SK-N-SH (cell line): ENCODE measurements at regions not wholly inside any gene's neighbourhood (a gene's known extent, or its start where the extent isn't known, plus 50 kb on each side); places are given as distances from the start of the nearest gene placed in this dataset.

Experiments used
- CHD2 ChIP-seq: fragments of 150-350 bp; IDR thresholded peaks from 2 replicates; pipeline ENCODE4 v1.6.1; 2018; ENCODE audit warnings: low read length; ENCODE audit not compliant: partially characterized antibody
- ELF1 ChIP-seq: IDR thresholded peaks from 2 replicates; pipeline ENCODE4 v1.4.0; 2012
- EP300 ChIP-seq, 2 experiments: IDR thresholded peaks; 2 replicates each; pipeline versions ENCODE4 v1.4.0 to v1.6.1; 2012; ENCODE audit warnings: borderline replicate concordance in 1 of 2, low read depth in 1 of 2, low read length in 1 of 2
- FOXJ3 ChIP-seq: sonication (generic); formaldehyde crosslinking; IDR thresholded peaks from 2 replicates; pipeline ENCODE4 v1.5.1; 2020; ENCODE audit warnings: mild to moderate bottlenecking, missing genetic modification reagents
- MXI1 ChIP-seq: IDR thresholded peaks from 2 replicates; pipeline ENCODE4 v1.6.1; 2012; ENCODE audit warnings: mild to moderate bottlenecking, low read depth, low read length, improper control_type of control experiment
- NRF1 ChIP-seq: IDR thresholded peaks from 2 replicates; pipeline ENCODE4 v1.6.1; 2012; ENCODE audit warnings: low read depth, mild to moderate bottlenecking, low read length
- POLR2AphosphoS5 ChIP-seq: IDR thresholded peaks from 2 replicates; pipeline ENCODE4 v1.6.1; 2012; ENCODE audit warnings: low read depth, low read length
- RFX5 ChIP-seq: IDR thresholded peaks from 2 replicates; pipeline ENCODE4 v1.6.1; 2012; ENCODE audit warnings: mild to moderate bottlenecking, improper control_type of control experiment, low read length
- RXRA ChIP-seq: IDR thresholded peaks from 2 replicates; pipeline ENCODE4 v1.4.0; 2012; ENCODE audit warnings: low read depth, mild to moderate bottlenecking, borderline replicate concordance
- TAF1 ChIP-seq: IDR thresholded peaks from 2 replicates; pipeline ENCODE4 v1.6.1; 2012; ENCODE audit warnings: low read depth, mild to moderate bottlenecking, low read length, moderate library complexity, borderline replicate concordance
- TF ChIP-seq, protein P1 (sequence below): fragments of 200-600 bp; sonication (generic); IDR thresholded peaks from 2 replicates; pipeline ENCODE4 v1.6.1; 2017; ENCODE audit warnings: antibody characterized with exemption, mild to moderate bottlenecking, moderate library complexity
- TF ChIP-seq, protein P2 (sequence below): fragments of 150-350 bp; IDR thresholded peaks from 2 replicates; pipeline ENCODE4 v1.6.1; 2016; ENCODE audit warnings: mild to moderate bottlenecking, low read depth, low read length
- TF ChIP-seq, protein P3 (sequence below): IDR thresholded peaks from 2 replicates; pipeline ENCODE4 v1.4.0; 2012; ENCODE audit warnings: low read depth, borderline replicate concordance

DNA sequence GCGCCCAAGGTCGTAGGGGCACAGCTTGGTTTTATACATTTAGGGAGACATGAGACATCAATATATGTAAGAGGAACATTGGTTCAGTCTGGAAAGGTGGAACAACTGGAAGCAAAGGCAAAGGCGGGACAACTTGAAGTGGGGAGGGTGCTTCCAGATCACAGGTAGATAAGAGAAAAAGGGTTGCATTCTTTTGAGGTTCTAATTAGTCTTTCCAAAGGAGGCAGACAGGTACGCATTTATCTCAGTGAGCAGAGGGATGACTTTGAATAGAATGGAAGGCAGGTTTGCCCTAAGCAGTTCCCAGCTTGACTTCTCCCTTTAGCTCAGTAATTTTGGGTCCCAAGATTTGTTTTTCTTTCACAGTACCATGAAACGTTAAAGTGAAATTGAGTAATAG is 223.2 kb downstream of the FAM47A start:
- TF ChIP-seq TAF1 (no peak), POLR2AphosphoS5 (no peak), EP300 (IDR thresholded peaks at IDR 0.05; ENCODE audit: borderline replicate concordance in 1 of 2, low read depth in 1 of 2, low read length in 1 of 2) (no peak), MXI1 (no peak), RFX5 (no peak), CHD2 (no peak), ELF1 (no peak), RXRA (no peak), NRF1 (no peak), FOXJ3 (CRISPR knock-in tag) (no peak)
- TF ChIP-seq, protein P1, sequence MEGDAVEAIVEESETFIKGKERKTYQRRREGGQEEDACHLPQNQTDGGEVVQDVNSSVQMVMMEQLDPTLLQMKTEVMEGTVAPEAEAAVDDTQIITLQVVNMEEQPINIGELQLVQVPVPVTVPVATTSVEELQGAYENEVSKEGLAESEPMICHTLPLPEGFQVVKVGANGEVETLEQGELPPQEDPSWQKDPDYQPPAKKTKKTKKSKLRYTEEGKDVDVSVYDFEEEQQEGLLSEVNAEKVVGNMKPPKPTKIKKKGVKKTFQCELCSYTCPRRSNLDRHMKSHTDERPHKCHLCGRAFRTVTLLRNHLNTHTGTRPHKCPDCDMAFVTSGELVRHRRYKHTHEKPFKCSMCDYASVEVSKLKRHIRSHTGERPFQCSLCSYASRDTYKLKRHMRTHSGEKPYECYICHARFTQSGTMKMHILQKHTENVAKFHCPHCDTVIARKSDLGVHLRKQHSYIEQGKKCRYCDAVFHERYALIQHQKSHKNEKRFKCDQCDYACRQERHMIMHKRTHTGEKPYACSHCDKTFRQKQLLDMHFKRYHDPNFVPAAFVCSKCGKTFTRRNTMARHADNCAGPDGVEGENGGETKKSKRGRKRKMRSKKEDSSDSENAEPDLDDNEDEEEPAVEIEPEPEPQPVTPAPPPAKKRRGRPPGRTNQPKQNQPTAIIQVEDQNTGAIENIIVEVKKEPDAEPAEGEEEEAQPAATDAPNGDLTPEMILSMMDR: no peak
- TF ChIP-seq, protein P2, sequence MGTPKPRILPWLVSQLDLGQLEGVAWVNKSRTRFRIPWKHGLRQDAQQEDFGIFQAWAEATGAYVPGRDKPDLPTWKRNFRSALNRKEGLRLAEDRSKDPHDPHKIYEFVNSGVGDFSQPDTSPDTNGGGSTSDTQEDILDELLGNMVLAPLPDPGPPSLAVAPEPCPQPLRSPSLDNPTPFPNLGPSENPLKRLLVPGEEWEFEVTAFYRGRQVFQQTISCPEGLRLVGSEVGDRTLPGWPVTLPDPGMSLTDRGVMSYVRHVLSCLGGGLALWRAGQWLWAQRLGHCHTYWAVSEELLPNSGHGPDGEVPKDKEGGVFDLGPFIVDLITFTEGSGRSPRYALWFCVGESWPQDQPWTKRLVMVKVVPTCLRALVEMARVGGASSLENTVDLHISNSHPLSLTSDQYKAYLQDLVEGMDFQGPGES: no peak
- TF ChIP-seq, protein P3, sequence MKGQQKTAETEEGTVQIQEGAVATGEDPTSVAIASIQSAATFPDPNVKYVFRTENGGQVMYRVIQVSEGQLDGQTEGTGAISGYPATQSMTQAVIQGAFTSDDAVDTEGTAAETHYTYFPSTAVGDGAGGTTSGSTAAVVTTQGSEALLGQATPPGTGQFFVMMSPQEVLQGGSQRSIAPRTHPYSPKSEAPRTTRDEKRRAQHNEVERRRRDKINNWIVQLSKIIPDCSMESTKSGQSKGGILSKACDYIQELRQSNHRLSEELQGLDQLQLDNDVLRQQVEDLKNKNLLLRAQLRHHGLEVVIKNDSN: no peak
